Heart left ventricle (tissue), 13 donors: ENCODE measurements at regions not wholly inside any gene's neighbourhood (a gene's known extent, or its start where the extent isn't known, plus 50 kb on each side); places are given as distances from the start of the nearest gene placed in this dataset.

ENCODE experiments used
- CTCF ChIP-seq, 12 donors: fragments of 200-600 bp; sonication (generic) in 4 of 12; IDR thresholded peaks; one replicate each; pipeline versions ENCODE4 v1.5.0 to v1.8.0; 2018 to 2022; ENCODE audit warnings: antibody characterized with exemption in 12 of 12, mild to moderate bottlenecking in 5 of 12
- POLR2A ChIP-seq, 2 donors: fragments of 450-650 bp; IDR thresholded peaks; one replicate each; pipeline ENCODE4 v1.6.1; 2017; ENCODE audit warnings: antibody characterized with exemption in 2 of 2, mild to moderate bottlenecking in 2 of 2, moderate library complexity in 2 of 2
- donor health status: ischemic (EF 13 %, LVEDD 7.1; RV severe dilation, severe dysfunction).
- donor health status: DM: no; HTN: yes; CAD: no.
- donor health status: DM: no; HTN: no; CAD: no.
- donor health status: ischemic (EF 25% LVEDD 6.9; RV normal size, moderate dysfunction).
- donor health status: ischemic (EF 25% LVEDD 5.7; RV mildly dilated, moderate dysfunction).
- donor health status: ischemic (EF 35%, LVEDD 5.7; RV mildly dilated, moderate dysfunction).
- donor health status: nonischemic (EF 11% LVEDD 7.7; RV severe dilation, severe dysfunction).
- donor health status: DM: yes; HTN: yes; CAD: no.
- donor health status: PGD.
- donor health status: ischemic (EF 29% LVEDD 5.4; RV normal size, mild dysfunction).
- donor health status: nonischemic (EF 23%, LVEDD 6.1; RV moderate dilation, normal function).

DNA sequence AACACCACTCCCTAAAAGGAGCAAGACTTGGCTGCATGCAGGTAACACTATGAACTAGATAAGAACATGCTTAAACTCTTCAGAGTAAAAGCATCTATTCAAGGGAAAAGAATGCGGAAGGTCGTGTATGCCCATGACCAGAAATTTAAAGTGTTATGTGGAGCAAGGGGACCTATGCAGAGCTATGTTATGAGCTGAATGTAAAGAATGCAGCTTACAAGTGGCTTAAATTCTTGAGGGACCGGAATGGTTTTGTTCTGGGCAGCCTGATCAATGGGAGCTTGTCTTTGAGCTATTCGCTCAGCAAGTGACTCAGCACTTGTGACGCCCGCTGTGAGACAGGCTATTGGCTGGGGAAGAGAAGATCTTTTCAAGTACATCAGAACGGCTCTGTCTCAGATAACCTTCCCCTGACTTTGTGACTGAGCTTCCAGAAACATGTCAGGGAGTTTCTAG lies 367.5 kb upstream of the THBS1 start:
- TF ChIP-seq CTCF (IDR thresholded peaks at IDR 0.05) (no peak), POLR2A (IDR thresholded peaks at IDR 0.05) (no peak)
